Neuronal stem cell (in vitro differentiated cells): ENCODE measurements at regions not wholly inside any gene's neighbourhood (a gene's known extent, or its start where the extent isn't known, plus 50 kb on each side); places are given as distances from the start of the nearest gene placed in this dataset.

ENCODE experiments used
- DNase-seq: peaks from one replicate; pipeline ENCODE4 v3.0.0-alpha.2; 2013; ENCODE audit warnings: low spot score
- H2AFZ ChIP-seq: one replicate; pipeline ENCODE4 v1.6.1; 2013; ENCODE audit warnings: mild to moderate bottlenecking, low read length, inconsistent platforms
- H2AK5ac ChIP-seq: 2 replicates; pipeline ENCODE4 v1.6.1; 2013; ENCODE audit warnings: low read depth, mild to moderate bottlenecking, inconsistent platforms, low read length, moderate library complexity, mixed read lengths
- H2BK120ac ChIP-seq: 2 replicates; pipeline ENCODE4 v1.6.1; 2013; ENCODE audit warnings: low read depth, mild to moderate bottlenecking, inconsistent platforms, low read length, moderate library complexity, mixed read lengths
- H2BK12ac ChIP-seq: one replicate; pipeline ENCODE4 v1.6.1; 2013; ENCODE audit warnings: low read length, inconsistent platforms
- H2BK15ac ChIP-seq: 2 replicates; pipeline ENCODE4 v1.6.1; 2013; ENCODE audit warnings: mild to moderate bottlenecking, low read length, inconsistent platforms, mixed read lengths
- H2BK5ac ChIP-seq: one replicate; pipeline ENCODE4 v1.6.1; 2013; ENCODE audit warnings: inconsistent platforms, mild to moderate bottlenecking, low read length, moderate library complexity
- H3K14ac ChIP-seq: one replicate; pipeline ENCODE4 v1.6.1; 2013; ENCODE audit warnings: low read length, inconsistent platforms
- H3K18ac ChIP-seq: 2 replicates; pipeline ENCODE4 v1.6.1; 2013; ENCODE audit warnings: low read length, inconsistent platforms
- H3K23ac ChIP-seq: 2 replicates; pipeline ENCODE4 v1.6.1; 2013; ENCODE audit warnings: low read depth, mild to moderate bottlenecking, mixed read lengths, low read length, inconsistent platforms; ENCODE audit not compliant: poor library complexity
- H3K27ac ChIP-seq: replicated peaks from 3 replicates; pipeline ENCODE4 v1.5.1; 2013; ENCODE audit warnings: low read length, inconsistent platforms
- H3K27me3 ChIP-seq, 3 experiments: 2 replicates each; pipeline ENCODE4 v1.6.1; 2013; ENCODE audit warnings: low read length in 3 of 3, mild to moderate bottlenecking in 2 of 3, inconsistent platforms in 1 of 3, low read depth in 1 of 3, mixed read lengths in 1 of 3, moderate library complexity in 1 of 3; ENCODE audit not compliant: control insufficient read depth in 3 of 3, insufficient read depth in 3 of 3
- H3K36me3 ChIP-seq, 2 donors: replicated peaks in 1 of 2; 2 replicates each; pipeline ENCODE4 v1.6.1; 2013; ENCODE audit warnings: low read length in 2 of 2; ENCODE audit not compliant: control insufficient read depth in 2 of 2, insufficient read depth in 2 of 2
- H3K4ac ChIP-seq: 2 replicates; pipeline ENCODE4 v1.6.1; 2013; ENCODE audit warnings: inconsistent platforms, mild to moderate bottlenecking, low read length, moderate library complexity
- H3K4me1 ChIP-seq, 2 donors: 1 replicate in 1 of 2; 2 replicates in 1 of 2; pipeline ENCODE4 v1.6.1; 2013; ENCODE audit warnings: low read length in 2 of 2, low read depth in 1 of 2; ENCODE audit not compliant: control insufficient read depth in 2 of 2, insufficient read depth in 1 of 2
- H3K4me2 ChIP-seq: one replicate; pipeline ENCODE4 v1.6.1; 2013; ENCODE audit warnings: mild to moderate bottlenecking, low read length, inconsistent platforms; ENCODE audit not compliant: insufficient read depth, poor library complexity, severe bottlenecking
- H3K4me3 ChIP-seq, 2 donors: 2 replicates each; pipeline ENCODE4 v1.5.1; 2013; ENCODE audit warnings: low read length in 2 of 2, mild to moderate bottlenecking in 2 of 2, inconsistent platforms in 1 of 2, moderate library complexity in 1 of 2
- H3K79me1 ChIP-seq: one replicate; pipeline ENCODE4 v1.6.1; 2013; ENCODE audit warnings: low read depth, mild to moderate bottlenecking, inconsistent platforms, low read length, moderate library complexity
- H3K9ac ChIP-seq: one replicate; pipeline ENCODE4 v1.6.1; 2013; ENCODE audit warnings: mild to moderate bottlenecking, low read depth, low read length, inconsistent platforms; ENCODE audit not compliant: poor library complexity
- H3K9me3 ChIP-seq, 2 donors: replicated peaks in 1 of 2; 2 replicates each; pipeline versions ENCODE3 to v1.6.1; 2013; ENCODE audit warnings: low read length in 2 of 2, mild to moderate bottlenecking in 2 of 2, inconsistent platforms in 1 of 2, low read depth in 1 of 2, mixed read lengths in 1 of 2, moderate library complexity in 1 of 2; ENCODE audit not compliant: control insufficient read depth in 2 of 2, insufficient read depth in 1 of 2
- H4K8ac ChIP-seq: one replicate; pipeline ENCODE4 v1.6.1; 2013; ENCODE audit warnings: low read depth, mild to moderate bottlenecking, inconsistent platforms, low read length, moderate library complexity
- H4K91ac ChIP-seq: one replicate; pipeline ENCODE4 v1.6.1; 2013; ENCODE audit warnings: low read length, low read depth, mild to moderate bottlenecking, inconsistent platforms; ENCODE audit not compliant: poor library complexity
- WGBS, 2 donors: extraction: QIAGEN DNeasy Blood & Tissue Kit; methylation state at CpG; one replicate each; pipeline ENCODE4 v1.1.7; 2013; ENCODE audit warnings: missing lambda C conversion rate in 2 of 2, mixed read lengths in 1 of 2; ENCODE audit not compliant: insufficient read length in 2 of 2, insufficient replicate concordance in 1 of 2; ENCODE audit errors: extremely low coverage in 2 of 2; 5-methylcytosine and 5-hydroxymethylcytosine counted together

- Histone ChIP-seq H4K91ac (no peak overlapping the region), H3K9me3 (no peaks in the 10 kb centered on the region), H3K4ac (no peak overlapping the region), H2BK12ac (no peak overlapping the region), H3K23ac (no peak overlapping the region), H3K4me2 (no peak overlapping the region), H3K4me1 (no peaks in the 10 kb centered on the region), H3K27ac (no peak overlapping the region), H3K18ac (no peak overlapping the region), H2AK5ac (no peak overlapping the region), H3K14ac (no peak overlapping the region), H3K79me1 (no peaks in the 10 kb centered on the region), H4K8ac (no peak overlapping the region), H2BK120ac (no peak overlapping the region), H2AFZ (no peak overlapping the region), H2BK15ac (no peak overlapping the region), H3K27me3 (no peaks in the 10 kb centered on the region), H2BK5ac (no peak overlapping the region), H3K36me3 (no peaks in the 10 kb centered on the region), H3K4me3 (no peak overlapping the region), H3K9ac (no peak overlapping the region)
- DNase-seq, result no peak
- WGBS, 2 donors, result no CpG with 5 or more reads among the region's 1 CpG
These were observed 130.7 kb upstream of the CTSO start for GRCh38 chr4:156084373-156084772.

- Histone ChIP-seq H2BK120ac (no peak overlapping the region), H3K9ac (no peak overlapping the region), H3K18ac (no peak overlapping the region), H4K91ac (no peak overlapping the region), H3K27me3 (no peaks in the 10 kb centered on the region), H3K36me3 (no peaks in the 10 kb centered on the region), H2BK15ac (no peak overlapping the region), H3K4ac (no peak overlapping the region), H2AFZ (no peak overlapping the region), H3K79me1 (no peaks in the 10 kb centered on the region), H3K23ac (no peak overlapping the region), H3K4me1 (no peaks in the 10 kb centered on the region), H3K14ac (no peak overlapping the region), H3K27ac (no peak overlapping the region), H2AK5ac (no peak overlapping the region), H4K8ac (no peak overlapping the region), H2BK5ac (no peak overlapping the region), H2BK12ac (no peak overlapping the region), H3K9me3 (peaks cover 0 to 3% of the 10 kb centered on the region in 2 donors), H3K4me2 (no peak overlapping the region), H3K4me3 (no peak overlapping the region)
- no CpG with 5 or more reads among the region's 2 CpGs for WGBS, 2 donors
- DNase-seq, result no peak
These were observed 120.3 kb upstream of the CTSO start for GRCh38 chr4:156073976-156074375.

GRCh38 chr4:156060661-156061060, 107.0 kb upstream of the CTSO start:
- no peak overlapping the region for H2BK12ac ChIP-seq
- no peak overlapping the region for H3K9ac ChIP-seq
- H3K14ac ChIP-seq, result no peak overlapping the region
- no peaks in the 10 kb centered on the region for H3K36me3 ChIP-seq
- no peak for DNase-seq
- H3K9me3 ChIP-seq, result no peaks in the 10 kb centered on the region
- H3K4ac ChIP-seq, result no peak overlapping the region
- no peaks in the 10 kb centered on the region for H3K4me1 ChIP-seq
- no peak overlapping the region for H3K4me3 ChIP-seq
- H3K79me1 ChIP-seq, result no peaks in the 10 kb centered on the region
- H3K18ac ChIP-seq, result no peak overlapping the region
- no peak overlapping the region for H4K8ac ChIP-seq
- H2BK5ac ChIP-seq, result no peak overlapping the region
- no peak overlapping the region for H3K27ac ChIP-seq
- H2BK120ac ChIP-seq, result no peak overlapping the region
- no peak overlapping the region for H2AK5ac ChIP-seq
- no peak overlapping the region for H3K23ac ChIP-seq
- no peak overlapping the region for H2AFZ ChIP-seq
- WGBS, 2 donors, result no CpG with 5 or more reads among the region's 3 CpGs
- H4K91ac ChIP-seq, result no peak overlapping the region
- no peak overlapping the region for H3K4me2 ChIP-seq
- H2BK15ac ChIP-seq, result no peak overlapping the region
- H3K27me3 ChIP-seq, result no peaks in the 10 kb centered on the region

DNA sequence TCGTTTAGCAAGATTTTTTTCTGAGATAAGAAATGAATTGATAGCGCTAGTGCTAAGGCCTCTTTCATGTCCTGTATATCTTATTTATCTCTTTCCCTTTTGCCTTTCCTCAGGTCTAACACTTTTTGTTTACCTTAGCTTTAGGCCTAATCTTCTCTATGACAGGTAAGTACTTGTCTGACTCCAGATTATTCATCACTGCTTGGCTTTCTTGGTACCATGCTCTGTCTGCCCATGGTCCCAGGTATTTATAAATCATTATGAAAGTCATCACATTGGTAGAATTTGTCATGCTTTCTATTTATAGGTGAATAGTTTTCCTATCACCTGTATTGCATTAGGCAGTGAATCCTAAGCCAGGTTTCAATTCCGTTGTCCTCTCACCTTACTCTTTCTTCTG, 99.5 kb upstream of the CTSO start:
- Histone ChIP-seq H2BK12ac (no peak overlapping the region), H3K4me3 (no peak overlapping the region), H3K9ac (no peak overlapping the region), H2AFZ (no peak overlapping the region), H3K9me3 (no peaks in the 10 kb centered on the region), H3K18ac (no peak overlapping the region), H2BK15ac (no peak overlapping the region), H2BK120ac (no peak overlapping the region), H2BK5ac (no peak overlapping the region), H3K36me3 (no peaks in the 10 kb centered on the region), H3K79me1 (no peaks in the 10 kb centered on the region), H3K27ac (no peak overlapping the region), H4K8ac (no peak overlapping the region), H3K23ac (no peak overlapping the region), H3K27me3 (no peaks in the 10 kb centered on the region), H3K4me1 (no peaks in the 10 kb centered on the region), H3K14ac (no peak overlapping the region), H3K4ac (no peak overlapping the region), H4K91ac (no peak overlapping the region), H3K4me2 (no peak overlapping the region), H2AK5ac (no peak overlapping the region)
- no CpG with 5 or more reads among the region's 3 CpGs for WGBS, 2 donors
- no peak for DNase-seq
